CD4-positive, alpha-beta T cell treated with Interleukin-17A for 1 hour (primary cell): ENCODE measurements at regions not wholly inside any gene's neighbourhood (a gene's known extent, or its start where the extent isn't known, plus 50 kb on each side); places are given as distances from the start of the nearest gene placed in this dataset.

ENCODE experiments used
- DNase-seq: peaks from one replicate; pipeline ENCODE4 v3.0.0-alpha.2; 2020

DNA sequence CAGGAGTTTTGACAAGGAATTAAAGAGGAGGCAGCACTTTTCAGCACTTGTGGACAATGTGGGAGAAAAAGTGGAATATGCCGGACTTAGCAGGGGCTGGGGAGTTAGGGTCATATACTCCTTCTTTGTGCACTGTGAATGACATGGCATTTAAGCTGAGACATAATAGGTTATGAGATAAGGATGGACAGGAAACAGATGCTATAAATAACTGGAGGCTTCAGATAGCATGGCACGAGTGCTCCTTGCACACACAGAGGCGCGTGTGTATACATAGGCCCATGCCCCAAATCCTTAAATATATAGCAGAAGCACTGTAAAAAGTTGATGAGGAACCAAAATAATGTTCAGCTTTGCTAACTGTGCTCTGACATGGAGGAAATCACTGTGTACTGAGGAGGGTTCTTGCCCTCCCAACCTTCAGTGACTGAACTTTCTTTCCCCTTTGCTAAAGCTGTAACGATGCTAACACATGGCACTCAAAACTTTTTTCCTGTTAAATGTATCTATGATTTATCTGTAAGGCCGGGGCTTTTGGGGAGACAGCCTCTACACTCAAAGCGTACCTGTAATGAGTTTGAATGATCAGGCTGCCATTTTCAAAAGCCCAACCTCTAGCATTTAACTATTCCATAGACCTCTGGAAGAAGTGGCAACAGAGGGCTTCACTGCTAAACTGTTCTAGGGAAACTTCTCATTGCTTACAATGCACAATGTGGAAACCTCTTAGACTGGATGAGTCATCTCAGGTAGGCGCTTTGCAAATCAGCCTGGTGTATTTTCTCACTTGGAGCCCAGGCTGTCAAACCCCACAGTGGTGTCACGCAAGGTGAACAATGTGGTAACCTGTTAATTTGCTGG lies 784.6 kb downstream of the NR2F2 start:
- no peak for DNase-seq

DNA sequence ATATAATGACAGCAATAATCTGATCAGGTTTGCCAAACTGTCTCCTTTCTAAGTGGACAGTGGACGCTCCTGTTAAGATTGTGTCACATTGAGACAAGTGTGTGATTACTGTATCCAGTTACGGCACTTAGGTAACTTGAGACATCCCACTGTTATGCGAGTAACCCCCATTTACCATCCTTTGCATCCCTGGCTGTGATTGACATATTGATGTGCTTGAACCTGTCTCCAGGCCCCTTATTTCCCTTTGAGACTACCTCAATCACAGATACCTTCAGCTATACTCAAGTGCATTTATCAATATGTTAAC lies 785.2 kb downstream of the NR2F2 start:
- no peak for DNase-seq

DNA sequence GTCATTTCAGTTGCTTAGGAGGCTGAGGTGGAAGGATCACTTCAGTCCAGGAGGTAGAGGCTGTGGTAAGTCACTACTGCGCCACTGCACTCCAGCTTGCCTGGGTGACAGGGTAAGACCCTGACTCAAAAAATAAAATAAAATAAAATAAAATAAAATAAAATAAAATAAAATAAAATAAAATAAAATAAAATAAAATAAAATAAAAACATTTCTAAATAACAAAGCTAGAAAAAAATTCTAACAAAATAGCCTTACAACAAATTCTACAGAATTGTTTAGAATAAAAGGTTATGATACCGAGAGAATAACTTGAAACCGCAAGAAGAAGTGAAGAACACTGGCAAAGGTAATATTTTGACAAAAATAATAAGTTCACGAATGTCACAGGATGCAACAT lies 794.3 kb downstream of the NR2F2 start:
- no peak for DNase-seq

DNA sequence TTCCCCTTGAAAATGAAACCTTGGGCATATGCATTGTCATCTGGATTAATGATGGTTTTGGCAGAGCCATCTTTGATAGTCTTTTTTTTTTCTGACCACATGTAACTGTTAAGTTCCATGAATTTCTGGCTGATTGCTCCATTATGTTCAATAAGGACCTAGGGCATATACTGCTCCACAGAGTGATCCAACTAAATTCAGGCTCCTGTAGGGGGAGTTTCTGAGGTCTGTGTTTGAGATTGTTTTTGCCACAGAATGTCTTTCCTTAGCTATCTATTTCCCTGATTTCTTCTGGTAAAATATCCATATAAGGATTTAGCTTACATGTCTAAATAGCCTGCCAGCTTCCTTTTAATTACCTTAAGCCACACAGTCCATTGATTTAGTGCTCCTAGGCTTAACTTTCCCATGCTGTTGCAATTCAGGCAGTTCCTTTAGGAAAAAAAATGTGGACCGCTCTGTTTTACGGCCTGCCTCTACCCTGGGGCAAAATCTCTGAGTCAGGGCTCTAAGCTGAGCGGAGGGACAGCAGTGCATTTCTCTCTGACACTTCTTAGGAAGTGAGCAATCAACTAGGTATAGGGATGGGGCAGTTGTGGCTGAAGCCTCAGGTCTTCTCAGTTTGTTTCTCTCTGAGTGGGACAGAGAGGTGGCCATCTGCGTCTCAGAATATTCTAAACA lies 796.2 kb downstream of the NR2F2 start:
- no peak for DNase-seq

DNA sequence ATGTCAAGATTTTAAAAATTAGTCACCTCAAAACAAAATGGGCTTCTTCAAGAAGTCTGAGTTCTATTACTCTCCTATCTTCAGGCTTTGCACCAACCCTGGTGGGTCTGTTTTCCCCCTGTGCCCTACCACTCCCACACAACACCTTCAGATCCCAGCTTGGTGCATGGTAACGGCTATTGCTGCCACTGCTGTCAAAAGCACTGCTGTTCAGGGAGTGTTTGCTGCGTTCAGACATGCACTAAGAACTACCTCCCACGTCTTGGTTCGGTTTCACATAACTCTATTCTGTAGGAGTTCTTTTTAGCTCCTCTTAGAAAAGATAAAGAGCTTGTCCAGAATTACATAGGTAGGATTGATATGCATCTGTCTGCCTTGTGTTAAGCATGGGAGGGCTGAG lies 799.2 kb downstream of the NR2F2 start:
- DNase-seq: no peak

DNA sequence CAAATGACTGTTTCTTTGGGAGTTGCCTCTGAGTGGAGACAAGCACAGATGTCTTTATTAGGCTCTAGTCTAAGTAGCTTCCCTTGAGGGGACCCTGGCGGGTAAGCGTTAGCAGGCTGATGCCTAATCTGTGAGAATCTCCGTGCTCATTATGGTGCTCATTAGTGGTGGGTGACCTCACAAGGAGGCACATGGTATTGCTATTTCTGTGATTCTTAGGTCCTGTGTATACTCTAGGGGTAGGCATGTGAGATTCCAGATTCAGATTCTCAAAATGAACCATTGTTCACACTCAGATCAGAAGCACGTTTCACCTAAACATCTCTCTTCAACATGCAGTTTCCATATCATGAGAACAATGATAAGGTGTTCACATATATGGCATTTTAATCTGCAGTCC lies 809.7 kb downstream of the NR2F2 start:
- no peak for DNase-seq

DNA sequence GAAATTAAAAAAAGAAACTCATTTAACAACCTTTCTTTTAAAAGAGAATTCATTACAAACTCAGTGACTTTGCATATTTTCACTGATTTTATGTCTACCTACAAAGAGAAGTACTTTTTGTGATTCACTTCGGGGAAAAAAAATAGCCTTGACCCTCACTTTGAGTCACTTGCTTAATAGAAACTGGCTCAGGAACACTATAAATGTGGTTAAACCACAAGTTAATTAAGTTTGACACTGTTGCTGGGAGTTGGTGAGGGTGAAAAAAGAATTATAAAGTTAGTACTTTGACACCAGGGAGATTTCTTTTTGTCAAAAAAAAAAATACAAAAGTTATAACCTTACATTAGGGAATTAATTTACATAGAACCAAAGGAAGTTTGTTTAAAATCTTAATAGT lies 810.9 kb downstream of the NR2F2 start:
- no peak for DNase-seq

DNA sequence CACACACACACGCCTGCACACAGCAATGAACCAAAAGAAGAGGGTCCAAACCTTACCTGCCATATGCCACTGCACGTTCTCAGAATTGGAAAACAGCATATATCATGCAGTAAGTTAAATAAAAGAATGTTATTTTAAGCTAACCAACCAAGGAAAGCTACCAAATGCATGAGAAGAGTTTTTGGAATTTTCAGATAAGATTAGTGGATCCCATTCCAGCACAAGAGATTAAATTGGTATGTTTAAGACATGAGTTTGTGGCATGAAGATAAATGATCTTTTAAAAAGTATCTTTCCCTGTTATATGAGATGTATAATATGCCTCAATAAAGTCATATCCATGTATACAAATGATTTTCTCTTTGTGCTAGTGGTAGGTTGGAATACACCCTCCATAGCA lies 811.4 kb downstream of the NR2F2 start:
- no peak for DNase-seq

DNA sequence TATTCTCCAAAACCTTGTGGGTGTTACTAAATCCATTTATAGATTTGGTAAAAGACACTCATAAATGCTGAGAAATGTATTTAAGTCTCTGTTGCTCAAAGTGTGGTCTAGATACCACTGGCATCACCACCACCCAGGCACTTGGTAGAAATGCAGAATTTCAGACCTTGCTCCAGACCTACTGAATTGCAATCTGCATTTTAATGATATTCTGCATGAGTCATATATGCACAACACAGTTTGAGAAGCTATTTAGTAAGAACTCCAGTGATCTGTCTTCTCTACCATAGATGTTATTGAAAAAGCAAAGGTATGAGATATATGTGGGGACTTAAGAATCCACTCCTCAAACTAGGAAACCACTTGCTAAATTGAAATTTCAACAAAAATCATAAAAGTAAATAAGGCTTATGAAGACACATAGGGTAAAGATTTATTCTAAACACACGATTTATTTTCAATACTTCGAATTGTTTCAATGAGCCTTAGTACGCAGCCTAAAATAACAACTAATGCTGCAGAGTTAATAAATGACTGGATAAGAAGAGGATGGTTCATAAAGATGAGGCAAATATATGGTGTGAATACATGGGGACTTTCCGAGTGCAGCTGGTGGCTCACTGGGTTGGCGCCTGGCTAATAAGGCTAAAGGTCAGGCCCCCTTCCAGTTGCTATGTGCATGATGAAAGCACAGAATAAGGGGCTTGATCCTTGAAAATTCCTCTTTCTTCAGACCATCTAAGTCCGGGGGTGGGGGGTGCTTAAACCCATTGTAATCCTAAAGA lies 813.3 kb downstream of the NR2F2 start:
- no peak for DNase-seq

DNA sequence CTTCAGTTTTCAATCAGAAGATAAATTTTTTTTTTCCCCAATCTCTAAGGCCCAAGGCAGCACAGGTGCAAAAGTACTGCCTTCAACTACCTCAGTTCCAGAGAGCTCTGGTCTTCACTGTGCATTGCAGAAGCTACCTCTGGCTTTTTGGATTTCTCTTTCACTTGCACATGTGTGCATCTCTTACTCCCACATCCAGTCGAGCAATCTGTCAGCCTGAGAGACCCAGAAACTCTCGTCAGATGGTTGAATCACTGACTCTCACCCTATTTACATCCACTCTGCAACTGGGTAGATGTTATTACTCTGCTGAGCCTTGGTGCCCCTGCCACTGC lies 813.8 kb downstream of the NR2F2 start:
- no peak for DNase-seq

DNA sequence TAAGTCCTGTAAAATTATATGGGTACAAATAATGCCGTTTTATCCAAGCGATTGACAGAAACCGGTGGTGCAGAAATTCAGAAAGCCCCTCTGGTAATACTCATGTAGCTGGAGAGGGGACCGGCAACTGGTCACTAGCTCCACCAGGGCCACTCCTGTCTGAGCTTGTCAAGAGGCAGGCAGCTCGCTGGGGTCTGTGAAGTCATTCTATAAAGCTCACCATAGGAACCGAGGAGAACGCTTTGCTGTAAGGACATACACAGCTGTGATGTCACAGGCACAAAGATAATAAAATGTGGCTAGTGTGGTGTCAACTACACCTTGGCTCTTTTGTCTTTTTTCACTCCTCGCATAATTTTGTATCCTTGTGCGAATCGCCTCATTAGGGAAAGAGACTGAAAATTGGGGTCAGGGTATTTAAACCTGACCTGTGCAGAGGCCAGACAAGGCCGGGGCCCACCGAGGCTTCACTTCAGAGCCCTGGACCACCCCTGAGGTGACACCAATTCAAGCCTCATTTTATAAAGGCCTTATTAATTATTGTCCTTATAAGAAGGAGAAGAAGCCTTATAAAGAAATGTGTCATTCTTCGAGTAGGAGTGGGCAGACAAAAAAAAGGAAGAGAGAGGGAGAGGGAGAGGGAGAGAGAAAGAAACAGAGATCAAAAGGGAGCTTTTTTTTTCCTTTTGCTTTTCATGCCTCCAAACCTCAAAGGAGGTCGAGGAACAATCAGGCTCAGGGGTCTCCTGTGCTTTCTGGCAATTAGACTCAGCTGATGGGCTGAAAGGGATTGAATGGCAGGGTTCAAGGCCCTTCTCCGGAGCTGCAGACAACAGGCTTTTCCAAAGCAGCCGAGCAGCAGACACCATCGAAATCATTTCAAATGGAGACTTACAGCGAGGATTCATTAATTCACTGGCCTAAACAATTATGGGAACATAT lies 813.3 kb upstream of the ARRDC4 start:
- DNase-seq: no peak

DNA sequence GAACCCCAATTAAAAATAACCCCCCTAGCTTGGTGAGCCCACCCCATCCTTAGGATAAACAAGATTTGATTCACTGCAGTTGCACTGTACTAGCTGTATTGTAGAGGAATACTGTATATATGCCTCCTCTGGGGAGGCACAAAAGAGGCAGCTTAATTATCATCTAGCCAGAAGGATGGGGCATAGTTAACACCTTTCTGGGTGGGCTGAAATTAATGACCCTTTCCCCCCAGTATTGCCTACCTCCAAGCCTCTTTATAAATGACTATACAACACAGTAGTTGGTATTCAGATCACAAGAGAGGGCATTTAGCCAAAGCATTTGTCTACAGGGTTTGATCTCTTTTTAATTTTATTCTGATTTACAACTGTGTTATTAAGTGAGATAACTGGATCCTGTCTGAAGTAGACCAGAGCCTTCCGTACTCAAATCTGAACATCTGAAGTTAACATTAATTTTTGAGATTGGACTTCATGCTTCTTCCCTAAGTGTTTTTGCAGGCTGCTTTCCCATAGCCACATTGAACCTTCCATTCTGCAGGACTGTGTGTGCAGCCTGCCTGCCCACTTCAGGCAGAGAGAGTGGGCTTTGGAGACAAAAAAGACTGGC lies 807.0 kb upstream of the ARRDC4 start:
- no peak for DNase-seq

DNA sequence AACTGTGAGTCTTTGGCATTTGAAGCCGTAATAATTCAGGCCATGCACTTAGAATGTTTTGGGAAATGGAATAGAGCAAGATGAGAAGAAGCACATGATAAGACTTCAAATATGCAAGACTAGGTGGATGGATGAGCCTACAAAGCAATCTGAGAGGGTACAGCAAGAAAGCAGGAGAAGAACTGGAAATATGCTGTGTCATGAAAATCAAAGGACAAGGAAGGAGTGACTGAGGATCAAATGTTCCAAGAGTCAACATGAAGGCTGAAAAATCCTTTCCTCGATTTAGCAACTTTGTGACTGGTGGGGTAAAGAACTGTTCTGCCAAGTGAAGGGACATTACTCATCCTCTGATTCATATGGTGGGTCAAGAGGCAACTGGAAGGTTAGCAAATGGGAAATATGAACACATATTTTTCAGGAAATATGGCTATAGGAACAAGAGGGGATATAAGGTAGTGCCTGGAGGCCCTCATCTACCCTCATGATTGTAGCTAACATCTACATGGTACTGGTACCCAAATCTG lies 803.7 kb upstream of the ARRDC4 start:
- no peak for DNase-seq

DNA sequence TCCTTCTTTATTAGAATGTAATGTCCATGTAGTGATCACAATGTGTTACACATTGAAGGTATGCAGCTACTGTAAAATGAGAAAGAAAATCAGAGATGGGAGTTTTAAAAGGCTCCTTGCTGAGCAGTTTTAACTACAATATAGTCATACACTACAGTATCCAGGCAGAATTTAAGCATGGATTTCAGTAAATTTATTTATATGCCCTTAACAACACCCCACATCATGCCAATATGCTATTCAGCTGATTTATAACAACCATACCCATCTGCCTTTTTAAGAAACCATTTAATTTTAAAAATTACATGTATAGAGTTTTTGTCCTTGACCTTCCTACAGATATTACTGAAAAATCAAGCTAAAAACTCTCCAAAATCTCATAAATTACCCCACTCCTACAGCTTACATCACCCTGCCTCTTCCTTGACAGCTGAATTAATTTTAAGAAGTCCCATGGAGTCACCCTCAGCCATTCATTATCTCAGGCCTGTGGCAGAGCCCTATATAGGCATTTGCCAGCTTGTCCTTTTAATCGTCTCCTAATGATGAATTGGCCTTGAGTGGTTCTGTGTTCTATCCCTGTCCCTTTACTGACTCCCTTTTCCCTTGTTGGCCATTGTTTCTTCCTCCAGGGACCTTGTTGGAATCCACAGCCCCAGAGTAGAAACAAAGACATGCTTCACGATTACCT lies 797.6 kb upstream of the ARRDC4 start:
- no peak for DNase-seq

DNA sequence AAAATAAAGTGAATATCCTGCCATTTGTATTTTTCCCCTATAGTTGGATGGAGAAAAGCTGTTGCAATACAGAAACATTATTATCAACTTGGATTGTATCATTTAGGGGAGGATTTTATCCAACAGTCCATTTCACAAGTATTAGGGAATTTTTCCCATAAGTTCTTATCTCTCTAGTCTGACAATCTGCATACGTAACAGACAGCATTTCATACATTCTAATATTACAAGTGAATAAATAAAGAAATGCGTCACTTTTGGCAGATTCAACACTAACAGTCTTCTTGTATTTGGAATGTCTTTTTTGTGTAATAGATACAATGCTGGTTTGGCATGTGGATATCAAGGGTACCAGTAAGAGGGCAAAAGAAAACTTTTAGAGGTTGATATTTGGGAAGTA lies 795.3 kb upstream of the ARRDC4 start:
- DNase-seq: no peak

DNA sequence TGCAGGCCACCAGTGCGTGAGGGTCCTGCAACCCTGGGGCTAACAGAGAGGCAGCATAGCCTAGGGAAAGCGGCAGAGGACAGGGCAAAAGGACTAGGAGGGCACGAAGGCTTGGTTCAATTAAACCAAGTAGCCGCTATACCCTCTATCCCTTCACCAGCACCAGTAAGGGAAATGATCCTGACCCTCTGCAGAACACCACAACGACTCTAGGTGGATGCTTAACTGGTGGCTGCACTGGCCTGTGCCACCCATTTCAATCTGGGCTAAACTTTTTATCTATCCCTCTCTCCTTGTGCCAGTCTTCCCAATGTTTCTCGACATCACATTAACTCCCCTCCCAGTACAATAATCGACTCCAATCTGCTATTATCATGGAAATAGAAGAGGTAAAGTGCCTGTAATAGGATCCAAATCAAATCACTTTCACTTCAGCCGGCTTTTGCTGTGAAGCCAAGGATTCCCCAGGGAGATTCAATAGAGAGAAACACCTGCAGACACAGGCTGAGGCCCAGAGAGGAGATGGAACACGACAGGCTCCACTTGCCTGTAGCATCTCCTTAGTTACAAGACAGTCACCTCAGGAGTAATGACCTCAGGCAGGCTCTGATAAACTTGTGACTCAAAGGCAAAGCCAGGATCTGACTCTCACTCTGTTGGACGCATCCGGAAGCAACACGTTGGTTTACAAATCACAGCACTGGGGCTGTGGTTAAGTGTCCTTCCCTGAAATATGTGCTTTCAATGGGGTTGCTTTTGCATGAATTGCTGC lies 791.6 kb upstream of the ARRDC4 start:
- no peak for DNase-seq

DNA sequence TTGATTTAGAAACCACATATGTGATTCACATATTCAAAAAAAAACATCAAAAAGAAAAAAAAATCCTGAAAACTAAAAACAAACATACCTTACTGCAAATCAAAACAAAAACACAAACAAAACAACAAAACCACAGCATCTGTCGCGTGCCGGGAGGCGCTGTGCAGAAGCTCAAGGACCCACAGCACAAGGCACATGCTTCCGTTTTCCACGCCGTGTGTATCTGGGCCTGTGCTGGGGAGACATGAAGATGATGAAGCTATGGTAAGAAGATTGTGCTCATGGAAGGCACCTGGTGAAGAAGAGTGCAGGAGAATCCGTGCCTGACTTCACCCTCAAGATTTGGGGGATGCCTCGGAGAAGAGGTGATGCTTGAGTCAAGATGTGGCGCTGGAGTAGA lies 788.9 kb upstream of the ARRDC4 start:
- no peak for DNase-seq

DNA sequence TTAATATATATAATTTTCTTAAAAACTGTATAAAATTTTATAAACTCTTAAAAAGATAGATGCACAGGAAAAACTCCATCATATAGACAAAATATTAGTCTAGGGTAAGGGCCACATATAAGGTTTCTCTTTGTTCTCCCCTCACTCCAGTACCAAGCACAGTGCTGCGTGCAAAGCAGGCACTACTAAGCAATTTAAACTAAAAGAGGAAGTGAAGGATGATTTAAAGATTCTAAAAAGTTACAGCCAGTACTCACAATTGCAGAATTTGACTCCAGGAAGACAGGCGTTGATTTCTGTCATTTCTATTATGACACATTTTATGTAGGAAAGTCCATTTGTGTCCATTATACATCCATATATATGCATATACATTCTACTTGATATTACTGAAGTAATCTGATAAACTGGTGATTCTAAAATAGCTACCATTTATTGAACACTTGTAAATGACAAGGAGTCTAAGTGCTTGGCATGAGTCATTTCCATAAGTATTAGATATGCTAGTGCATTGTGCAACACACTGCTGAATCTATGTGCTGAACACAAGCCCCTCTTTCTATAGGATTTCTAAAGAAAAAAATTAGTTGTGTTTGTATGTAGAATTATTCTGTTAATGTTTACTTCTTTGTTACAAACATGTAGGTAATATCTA lies 785.5 kb upstream of the ARRDC4 start:
- DNase-seq: no peak

DNA sequence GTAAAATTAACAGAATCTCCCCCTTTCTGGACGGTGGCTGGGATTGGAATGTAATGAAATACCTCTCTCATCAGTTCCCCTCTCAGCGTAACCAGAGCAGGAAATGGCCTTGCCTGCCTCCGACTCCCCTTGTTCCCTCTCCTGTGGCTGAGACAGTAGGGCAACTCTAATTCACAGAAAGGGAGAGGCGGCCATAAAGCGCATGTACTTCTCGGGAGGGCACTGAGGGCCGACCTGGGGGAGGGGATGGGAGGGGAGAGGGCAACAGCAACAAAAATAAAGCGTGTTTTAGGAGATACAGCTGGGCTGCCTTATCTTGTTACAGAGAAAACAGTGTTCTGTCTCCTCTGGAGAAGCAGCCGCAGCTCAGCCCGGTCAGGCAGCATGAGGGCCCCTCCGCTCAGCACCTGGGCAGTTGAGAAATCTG lies 783.3 kb upstream of the ARRDC4 start:
- DNase-seq: no peak

DNA sequence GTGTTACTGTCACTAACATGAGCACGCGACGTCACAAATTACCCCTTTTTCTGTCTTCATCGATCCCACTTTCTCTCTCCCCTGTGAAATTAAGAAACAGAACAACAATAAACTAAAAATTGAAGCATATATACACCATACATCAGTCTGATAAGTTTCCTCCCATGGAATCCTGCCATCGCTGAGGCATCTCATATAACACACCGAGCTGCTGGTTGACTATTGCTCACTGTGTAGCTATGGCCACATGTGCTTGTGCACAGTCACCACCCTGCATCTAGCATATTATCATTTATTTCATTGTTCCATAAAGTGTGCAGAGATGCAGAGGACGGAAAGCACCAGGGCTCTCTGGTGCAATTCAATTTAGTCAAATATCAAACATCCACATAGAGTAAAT lies 777.9 kb upstream of the ARRDC4 start:
- DNase-seq: no peak
